Dermis microvascular lymphatic vessel endothelial cell (primary cell): ENCODE measurements at regions not wholly inside any gene's neighbourhood (a gene's known extent, or its start where the extent isn't known, plus 50 kb on each side); places are given as distances from the start of the nearest gene placed in this dataset.

Experiments
- DNase-seq, 2 donors: peaks; one replicate each; pipeline versions ENCODE4 v3.0.0 to v3.0.0-alpha.2; 2010; ENCODE audit warnings: low read depth in 2 of 2

GRCh38 chrY:15162211-15162610, 637.9 kb downstream of the NLGN4Y start:
- no peak for DNase-seq

GRCh38 chrY:15179890-15180289, 655.6 kb downstream of the NLGN4Y start:
- DNase-seq: no peak

GRCh38 chrY:15229056-15229455, 704.7 kb downstream of the NLGN4Y start:
- DNase-seq: no peak

GRCh38 chrY:15239596-15240132, 715.3 kb downstream of the NLGN4Y start:
- DNase-seq: no peak

- DNase-seq: no peak
Observed at GRCh38 chrY:15259286-15259685, 735.0 kb downstream of the NLGN4Y start.

GRCh38 chrY:15286572-15286971, 762.2 kb downstream of the NLGN4Y start:
- DNase-seq: no peak

GRCh38 chrY:15289821-15290220, 765.5 kb downstream of the NLGN4Y start:
- no peak for DNase-seq

- no peak for DNase-seq
Observed at GRCh38 chrY:15292881-15293280, 768.6 kb downstream of the NLGN4Y start.

- no peak for DNase-seq
Observed at GRCh38 chrY:15301879-15302278, 777.5 kb downstream of the NLGN4Y start.

GRCh38 chrY:15312166-15312565, 787.8 kb downstream of the NLGN4Y start:
- no peak for DNase-seq

- DNase-seq: no peak
Observed at GRCh38 chrY:15324189-15324588, 799.9 kb downstream of the NLGN4Y start.

GRCh38 chrY:15325201-15325600, 800.9 kb downstream of the NLGN4Y start:
- DNase-seq: no peak

GRCh38 chrY:15326673-15327072, 802.3 kb downstream of the NLGN4Y start:
- no peak for DNase-seq

- DNase-seq: no peak
Observed at GRCh38 chrY:15328848-15329247, 804.5 kb downstream of the NLGN4Y start.

- no peak for DNase-seq
Observed at GRCh38 chrY:15343522-15343921, 819.2 kb downstream of the NLGN4Y start.

GRCh38 chrY:15345471-15346155, 821.3 kb downstream of the NLGN4Y start:
- DNase-seq: no peak

- DNase-seq: no peak
Observed at GRCh38 chrY:15349351-15349750, 825.0 kb downstream of the NLGN4Y start.

- DNase-seq: no peak
Observed at GRCh38 chrY:15355321-15355720, 831.0 kb downstream of the NLGN4Y start.

- no peak for DNase-seq
Observed at GRCh38 chrY:15360471-15360870, 836.1 kb downstream of the NLGN4Y start.

- DNase-seq: no peak
Observed at GRCh38 chrY:15364996-15365395, 840.7 kb downstream of the NLGN4Y start.

- no peak for DNase-seq
Observed at GRCh38 chrY:15368786-15369185, 844.5 kb downstream of the NLGN4Y start.

- no peak for DNase-seq
Observed at GRCh38 chrY:15385178-15385577, 860.8 kb downstream of the NLGN4Y start.

GRCh38 chrY:15397556-15398280, 873.4 kb downstream of the NLGN4Y start:
- peak in 1 of 2 donors; percentile 0 for DNase-seq
